ENCODE measurements at regions not wholly inside any gene's neighbourhood (a gene's known extent, or its start where the extent isn't known, plus 50 kb on each side); places are given as distances from the start of the nearest gene placed in this dataset.
"Not testable (repeated sequence)": the region's sequence is repeated elsewhere in the genome, so short reads cannot be mapped to it uniquely, and the experiment has no call there.

DNA sequence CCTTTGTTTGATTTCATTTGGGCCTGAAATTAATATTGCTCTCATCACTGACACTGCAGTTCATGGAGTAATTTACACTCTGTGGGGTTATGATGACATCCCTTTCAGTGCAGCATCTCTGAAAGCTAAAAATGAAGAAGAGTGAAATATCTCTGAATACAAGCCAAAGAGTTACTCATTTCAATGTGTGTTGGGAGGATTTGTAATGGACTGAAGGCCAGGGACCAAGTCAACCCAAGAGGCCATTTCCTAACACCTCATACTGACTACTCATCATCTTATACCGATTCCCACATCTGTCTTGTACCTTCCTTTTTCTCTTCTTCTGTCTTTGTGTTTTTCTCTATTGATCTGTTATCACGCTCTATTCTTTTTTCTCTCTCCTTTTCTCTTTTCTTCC, 374.4 kb upstream of the FRG1 start:
- TF ChIP-seq CTCF, POLR2A (IDR thresholded peaks at IDR 0.05): not testable (repeated sequence)

Data from lower leg skin (tissue), 3 donors.